Right atrium auricular region (tissue), 2 donors: ENCODE measurements at regions not wholly inside any gene's neighbourhood (a gene's known extent, or its start where the extent isn't known, plus 50 kb on each side); places are given as distances from the start of the nearest gene placed in this dataset.

Source experiments
- DNase-seq: peaks from one replicate; pipeline ENCODE4 v3.0.0-alpha.2; 2019; ENCODE audit warnings: low spot score
- H3K27ac ChIP-seq, 2 donors: fragments of 200-600 bp; sonication (generic); 1 replicate in 1 of 2; 2 replicates in 1 of 2; pipeline ENCODE4 v1.5.1; 2016 to 2019
- H3K27me3 ChIP-seq, 2 donors: fragments of 200-600 bp; sonication (generic); one replicate each; pipeline versions ENCODE4 v1.5.1 to v1.6.0; 2017 to 2019
- H3K36me3 ChIP-seq: fragments of 200-600 bp; sonication (generic); one replicate; pipeline ENCODE4 v1.5.1; 2016
- H3K4me1 ChIP-seq, 2 donors: fragments of 200-600 bp; sonication (generic); one replicate each; pipeline versions ENCODE4 v1.5.1 to v1.6.0; 2017 to 2019
- H3K4me3 ChIP-seq, 2 donors: fragments of 200-600 bp; sonication (generic); 1 replicate in 1 of 2; 2 replicates in 1 of 2; pipeline ENCODE4 v1.5.1; 2017 to 2019; ENCODE audit warnings: mild to moderate bottlenecking in 1 of 2, moderate library complexity in 1 of 2
- H3K9me3 ChIP-seq, 2 donors: fragments of 200-600 bp; sonication (generic); one replicate each; pipeline ENCODE4 v1.5.1; 2019
- CTCF ChIP-seq, 2 donors: fragments of 200-600 bp; sonication (generic); IDR thresholded peaks; one replicate each; pipeline ENCODE4 v1.5.1; 2019; ENCODE audit warnings: antibody characterized with exemption in 2 of 2

GRCh38 chr10:108709927-108710722 is 1213.2 kb downstream of the XPNPEP1 start:
- no peaks in the 10 kb centered on the region for H3K27me3 ChIP-seq
- peaks cover 0 to 8% of the 10 kb centered on the region in 2 donors for H3K9me3 ChIP-seq
- DNase-seq: no peak
- no peak overlapping the region for H3K27ac ChIP-seq
- no peak overlapping the region for H3K4me3 ChIP-seq
- no peak for TF ChIP-seq CTCF (IDR thresholded peaks at IDR 0.05)
- no peaks in the 10 kb centered on the region for H3K4me1 ChIP-seq
- H3K36me3 ChIP-seq: no peaks in the 10 kb centered on the region

- no peaks in the 10 kb centered on the region for H3K4me1 ChIP-seq
- no peak overlapping the region for H3K27ac ChIP-seq
- H3K27me3 ChIP-seq: no peaks in the 10 kb centered on the region
- DNase-seq: no peak
- peaks cover 0 to 5% of the 10 kb centered on the region in 2 donors for H3K9me3 ChIP-seq
- no peak for TF ChIP-seq CTCF (IDR thresholded peaks at IDR 0.05)
- no peaks in the 10 kb centered on the region for H3K36me3 ChIP-seq
- no peak overlapping the region for H3K4me3 ChIP-seq
Observed at GRCh38 chr10:108708363-108708762, 1214.9 kb downstream of the XPNPEP1 start.

- H3K4me3 ChIP-seq: no peak overlapping the region
- no peak overlapping the region for H3K27ac ChIP-seq
- H3K9me3 ChIP-seq: no peaks in the 10 kb centered on the region
- H3K36me3 ChIP-seq: no peaks in the 10 kb centered on the region
- DNase-seq: no peak
- H3K27me3 ChIP-seq: no peaks in the 10 kb centered on the region
- TF ChIP-seq CTCF (IDR thresholded peaks at IDR 0.05): no peak
- H3K4me1 ChIP-seq: no peaks in the 10 kb centered on the region
Observed at GRCh38 chr10:108696792-108697477, 1226.4 kb downstream of the XPNPEP1 start.

GRCh38 chr10:108691126-108691525 is 1232.2 kb downstream of the XPNPEP1 start:
- H3K36me3 ChIP-seq: no peaks in the 10 kb centered on the region
- H3K27ac ChIP-seq: no peak overlapping the region
- H3K27me3 ChIP-seq: no peaks in the 10 kb centered on the region
- no peaks in the 10 kb centered on the region for H3K4me1 ChIP-seq
- no peak overlapping the region for H3K4me3 ChIP-seq
- DNase-seq: no peak
- no peaks in the 10 kb centered on the region for H3K9me3 ChIP-seq
- TF ChIP-seq CTCF (IDR thresholded peaks at IDR 0.05): no peak

GRCh38 chr10:108690530-108690929 is 1232.8 kb downstream of the XPNPEP1 start:
- no peak overlapping the region for H3K27ac ChIP-seq
- H3K27me3 ChIP-seq: no peaks in the 10 kb centered on the region
- DNase-seq: no peak
- no peak overlapping the region for H3K4me3 ChIP-seq
- no peaks in the 10 kb centered on the region for H3K4me1 ChIP-seq
- no peak for TF ChIP-seq CTCF (IDR thresholded peaks at IDR 0.05)
- no peaks in the 10 kb centered on the region for H3K36me3 ChIP-seq
- no peaks in the 10 kb centered on the region for H3K9me3 ChIP-seq
